ENCODE measurements at regions not wholly inside any gene's neighbourhood (a gene's known extent, or its start where the extent isn't known, plus 50 kb on each side); places are given as distances from the start of the nearest gene placed in this dataset.

GRCh38 chr6:23305325-23305943 lies 736.1 kb downstream of the HDGFL1 start:
- no peaks in the 10 kb centered on the region for H3K4me1 ChIP-seq (ENCODE audit: control insufficient read depth in 1 of 2, insufficient read depth in 2 of 2, low read length in 2 of 2)
- no peaks in the 10 kb centered on the region for H3K9me3 ChIP-seq (ENCODE audit: control insufficient read depth, low read length)
- intact Hi-C loops (cut with DNase I): no loop called here
- H3K36me3 ChIP-seq (ENCODE audit: control insufficient read depth in 1 of 2, insufficient read depth in 2 of 2, low read length in 1 of 2): no peaks in the 10 kb centered on the region
- DNase-seq (no peak), ATAC-seq (ENCODE audit: low FRiP score) (no peak)
- 55 to 58% methylated on average over 2 of the region's 2 CpGs for WGBS, 2 donors
- H3K27me3 ChIP-seq (ENCODE audit: control insufficient read depth in 1 of 2, insufficient read depth in 2 of 2, low read length in 1 of 2): no peaks in the 10 kb centered on the region
- H3K4me3 ChIP-seq (ENCODE audit: low read length in 2 of 2): no peak overlapping the region
- no peak overlapping the region for H3K27ac ChIP-seq (ENCODE audit: low read depth in 1 of 2, low read length in 2 of 2)

- no peak overlapping the region for H3K27ac ChIP-seq (ENCODE audit: low read depth in 1 of 2, low read length in 2 of 2)
- no peaks in the 10 kb centered on the region for H3K4me1 ChIP-seq (ENCODE audit: control insufficient read depth in 1 of 2, insufficient read depth in 2 of 2, low read length in 2 of 2)
- no peak for ATAC-seq (ENCODE audit: low FRiP score)
- H3K9me3 ChIP-seq (ENCODE audit: control insufficient read depth, low read length): no peaks in the 10 kb centered on the region
- H3K36me3 ChIP-seq (ENCODE audit: control insufficient read depth in 1 of 2, insufficient read depth in 2 of 2, low read length in 1 of 2): no peaks in the 10 kb centered on the region
- no peak overlapping the region for H3K4me3 ChIP-seq (ENCODE audit: low read length in 2 of 2)
- 77 to 80% methylated on average over 2 of the region's 2 CpGs for whole genome bisulfite sequencing, 2 donors
- H3K27me3 ChIP-seq (ENCODE audit: control insufficient read depth in 1 of 2, insufficient read depth in 2 of 2, low read length in 1 of 2): no peaks in the 10 kb centered on the region
- no peak for DNase-seq
- intact Hi-C loops (cut with DNase I): no loop called here
Observed at GRCh38 chr6:23306251-23306950, 737.0 kb downstream of the HDGFL1 start.

- H3K4me1 ChIP-seq (ENCODE audit: control insufficient read depth in 1 of 2, insufficient read depth in 2 of 2, low read length in 2 of 2): no peaks in the 10 kb centered on the region
- H3K36me3 ChIP-seq (ENCODE audit: control insufficient read depth in 1 of 2, insufficient read depth in 2 of 2, low read length in 1 of 2): no peaks in the 10 kb centered on the region
- intact Hi-C loops (cut with DNase I): no loop called here
- no peaks in the 10 kb centered on the region for H3K27me3 ChIP-seq (ENCODE audit: control insufficient read depth in 1 of 2, insufficient read depth in 2 of 2, low read length in 1 of 2)
- no peak overlapping the region for H3K27ac ChIP-seq (ENCODE audit: low read depth in 1 of 2, low read length in 2 of 2)
- no peaks in the 10 kb centered on the region for H3K9me3 ChIP-seq (ENCODE audit: control insufficient read depth, low read length)
- 70 to 71% methylated on average over 4 of the region's 4 CpGs for WGBS, 2 donors
- no peak overlapping the region for H3K4me3 ChIP-seq (ENCODE audit: low read length in 2 of 2)
- ATAC-seq (ENCODE audit: low FRiP score): no peak
- no peak for DNase-seq
Observed at GRCh38 chr6:23307516-23307915, 738.1 kb downstream of the HDGFL1 start.

GRCh38 chr6:23308166-23308565 lies 738.8 kb downstream of the HDGFL1 start:
- no peaks in the 10 kb centered on the region for H3K36me3 ChIP-seq (ENCODE audit: control insufficient read depth in 1 of 2, insufficient read depth in 2 of 2, low read length in 1 of 2)
- no peaks in the 10 kb centered on the region for H3K9me3 ChIP-seq (ENCODE audit: control insufficient read depth, low read length)
- 63 to 66% methylated on average over 3 of the region's 3 CpGs for WGBS, 2 donors
- H3K27me3 ChIP-seq (ENCODE audit: control insufficient read depth in 1 of 2, insufficient read depth in 2 of 2, low read length in 1 of 2): no peaks in the 10 kb centered on the region
- DNase-seq (no peak), ATAC-seq (ENCODE audit: low FRiP score) (no peak)
- H3K4me1 ChIP-seq (ENCODE audit: control insufficient read depth in 1 of 2, insufficient read depth in 2 of 2, low read length in 2 of 2): no peaks in the 10 kb centered on the region
- intact Hi-C loops (cut with DNase I): no loop called here
- H3K4me3 ChIP-seq (ENCODE audit: low read length in 2 of 2): no peak overlapping the region
- H3K27ac ChIP-seq (ENCODE audit: low read depth in 1 of 2, low read length in 2 of 2): no peak overlapping the region

GRCh38 chr6:23311211-23311610 lies 741.8 kb downstream of the HDGFL1 start:
- WGBS, 2 donors: 94 to 96% methylated on average over 2 of the region's 2 CpGs
- H3K27ac ChIP-seq (ENCODE audit: low read depth in 1 of 2, low read length in 2 of 2): no peak overlapping the region
- H3K36me3 ChIP-seq (ENCODE audit: control insufficient read depth in 1 of 2, insufficient read depth in 2 of 2, low read length in 1 of 2): no peaks in the 10 kb centered on the region
- no peak overlapping the region for H3K4me3 ChIP-seq (ENCODE audit: low read length in 2 of 2)
- peaks cover 4% of the 10 kb centered on the region for H3K9me3 ChIP-seq (ENCODE audit: control insufficient read depth, low read length)
- ATAC-seq (ENCODE audit: low FRiP score) (no peak), DNase-seq (no peak)
- intact Hi-C loops (cut with DNase I): no loop called here
- no peaks in the 10 kb centered on the region for H3K27me3 ChIP-seq (ENCODE audit: control insufficient read depth in 1 of 2, insufficient read depth in 2 of 2, low read length in 1 of 2)
- no peaks in the 10 kb centered on the region for H3K4me1 ChIP-seq (ENCODE audit: control insufficient read depth in 1 of 2, insufficient read depth in 2 of 2, low read length in 2 of 2)

GRCh38 chr6:23316131-23316530 lies 746.8 kb downstream of the HDGFL1 start:
- peak; percentile 22 for ATAC-seq (ENCODE audit: low FRiP score)
- H3K36me3 ChIP-seq (ENCODE audit: control insufficient read depth in 1 of 2, insufficient read depth in 2 of 2, low read length in 1 of 2): no peaks in the 10 kb centered on the region
- no peaks in the 10 kb centered on the region for H3K4me1 ChIP-seq (ENCODE audit: control insufficient read depth in 1 of 2, insufficient read depth in 2 of 2, low read length in 2 of 2)
- intact Hi-C loops (cut with DNase I): no loop called here
- no peak overlapping the region for H3K4me3 ChIP-seq (ENCODE audit: low read length in 2 of 2)
- H3K9me3 ChIP-seq (ENCODE audit: control insufficient read depth, low read length): peaks cover 4% of the 10 kb centered on the region
- no peak for DNase-seq
- H3K27me3 ChIP-seq (ENCODE audit: control insufficient read depth in 1 of 2, insufficient read depth in 2 of 2, low read length in 1 of 2): no peaks in the 10 kb centered on the region
- WGBS, 2 donors: 88 to 91% methylated on average over 1 of the region's 1 CpG
- H3K27ac ChIP-seq (ENCODE audit: low read depth in 1 of 2, low read length in 2 of 2): no peak overlapping the region

- Histone ChIP-seq H3K4me3 (ENCODE audit: low read length in 2 of 2) (no peak overlapping the region), H3K4me1 (ENCODE audit: control insufficient read depth in 1 of 2, insufficient read depth in 2 of 2, low read length in 2 of 2) (no peaks in the 10 kb centered on the region), H3K36me3 (ENCODE audit: control insufficient read depth in 1 of 2, insufficient read depth in 2 of 2, low read length in 1 of 2) (no peaks in the 10 kb centered on the region), H3K27ac (ENCODE audit: low read depth in 1 of 2, low read length in 2 of 2) (no peak overlapping the region), H3K27me3 (ENCODE audit: control insufficient read depth in 1 of 2, insufficient read depth in 2 of 2, low read length in 1 of 2) (no peaks in the 10 kb centered on the region), H3K9me3 (ENCODE audit: control insufficient read depth, low read length) (peaks cover 4% of the 10 kb centered on the region)
- 89 to 96% methylated on average over 1 of the region's 1 CpG for WGBS, 2 donors
- ATAC-seq (ENCODE audit: low FRiP score): no peak
- no peak for DNase-seq
- intact Hi-C loops (cut with DNase I): no loop called here
Observed at GRCh38 chr6:23316931-23317330, 747.6 kb downstream of the HDGFL1 start.

- peaks cover 1% of the 10 kb centered on the region for H3K9me3 ChIP-seq (ENCODE audit: control insufficient read depth, low read length)
- H3K27me3 ChIP-seq (ENCODE audit: control insufficient read depth in 1 of 2, insufficient read depth in 2 of 2, low read length in 1 of 2): no peaks in the 10 kb centered on the region
- H3K4me1 ChIP-seq (ENCODE audit: control insufficient read depth in 1 of 2, insufficient read depth in 2 of 2, low read length in 2 of 2): no peaks in the 10 kb centered on the region
- ATAC-seq (ENCODE audit: low FRiP score) (no peak), DNase-seq (no peak)
- no peak overlapping the region for H3K4me3 ChIP-seq (ENCODE audit: low read length in 2 of 2)
- no peaks in the 10 kb centered on the region for H3K36me3 ChIP-seq (ENCODE audit: control insufficient read depth in 1 of 2, insufficient read depth in 2 of 2, low read length in 1 of 2)
- 91 to 94% methylated on average over 3 of the region's 3 CpGs for WGBS, 2 donors
- no peak overlapping the region for H3K27ac ChIP-seq (ENCODE audit: low read depth in 1 of 2, low read length in 2 of 2)
- intact Hi-C loops (cut with DNase I): no loop called here
Observed at GRCh38 chr6:23319582-23319981, 750.2 kb downstream of the HDGFL1 start.

- no peak for DNase-seq
- H3K27ac ChIP-seq (ENCODE audit: low read depth in 1 of 2, low read length in 2 of 2): no peak overlapping the region
- WGBS, 2 donors: 95 to 97% methylated on average over 2 of the region's 2 CpGs
Observed at GRCh38 chr6:23320471-23321015, 751.2 kb downstream of the HDGFL1 start.

More at GRCh38 chr6:23320471-23321015, 751.2 kb downstream of the HDGFL1 start:
- Histone ChIP-seq H3K4me3 (ENCODE audit: low read length in 2 of 2) (no peak overlapping the region), H3K9me3 (ENCODE audit: control insufficient read depth, low read length) (peaks cover 1% of the 10 kb centered on the region), H3K4me1 (ENCODE audit: control insufficient read depth in 1 of 2, insufficient read depth in 2 of 2, low read length in 2 of 2) (no peaks in the 10 kb centered on the region), H3K36me3 (ENCODE audit: control insufficient read depth in 1 of 2, insufficient read depth in 2 of 2, low read length in 1 of 2) (no peaks in the 10 kb centered on the region), H3K27me3 (ENCODE audit: control insufficient read depth in 1 of 2, insufficient read depth in 2 of 2, low read length in 1 of 2) (no peaks in the 10 kb centered on the region)
- intact Hi-C loops (cut with DNase I): no loop called here
- ATAC-seq (ENCODE audit: low FRiP score): no peak
